AG20443 (cell line): ENCODE measurements at regions not wholly inside any gene's neighbourhood (a gene's known extent, or its start where the extent isn't known, plus 50 kb on each side); places are given as distances from the start of the nearest gene placed in this dataset.
A peak's percentile ranks its signal among the peaks of the same experiment; 100 is the strongest.

Experiments used
- DNase-seq: peaks from one replicate; pipeline ENCODE4 v3.0.0; 2012; ENCODE audit warnings: low spot score, mixed read lengths

GRCh38 chr5:159702826-159703225 is 213.5 kb upstream of the ADRA1B start:
- DNase-seq = no peak

GRCh38 chr5:159704160-159704559 is 212.1 kb upstream of the ADRA1B start:
- peak; percentile 7 for DNase-seq

- DNase-seq = peak; percentile 0
Measured at GRCh38 chr5:159705948-159706347, 210.3 kb upstream of the ADRA1B start.

GRCh38 chr5:159708090-159708489 is 208.2 kb upstream of the ADRA1B start:
- no peak for DNase-seq

GRCh38 chr5:159712672-159713071 is 203.6 kb upstream of the ADRA1B start:
- no peak for DNase-seq

- DNase-seq = no peak
Measured at GRCh38 chr5:159713254-159713653, 203.0 kb upstream of the ADRA1B start.

DNA sequence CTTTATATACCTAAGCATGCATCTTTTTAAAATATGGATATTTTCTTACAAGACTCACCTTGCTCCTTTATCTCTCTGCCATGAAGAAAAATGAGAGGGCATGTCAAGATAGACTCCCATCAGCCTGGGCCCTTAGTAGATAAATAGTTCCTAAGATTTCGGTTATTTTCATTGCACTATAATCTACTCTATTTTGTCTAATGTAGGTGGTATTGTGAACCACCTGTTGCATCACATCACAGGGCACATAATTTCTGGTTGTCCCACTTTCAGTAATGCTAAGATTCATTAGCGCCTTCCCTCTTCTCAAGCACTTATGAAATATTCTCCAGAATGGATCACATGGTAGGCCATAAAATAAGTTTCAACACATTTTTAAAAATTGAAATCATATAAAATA is 202.5 kb upstream of the ADRA1B start:
- DNase-seq = no peak

DNA sequence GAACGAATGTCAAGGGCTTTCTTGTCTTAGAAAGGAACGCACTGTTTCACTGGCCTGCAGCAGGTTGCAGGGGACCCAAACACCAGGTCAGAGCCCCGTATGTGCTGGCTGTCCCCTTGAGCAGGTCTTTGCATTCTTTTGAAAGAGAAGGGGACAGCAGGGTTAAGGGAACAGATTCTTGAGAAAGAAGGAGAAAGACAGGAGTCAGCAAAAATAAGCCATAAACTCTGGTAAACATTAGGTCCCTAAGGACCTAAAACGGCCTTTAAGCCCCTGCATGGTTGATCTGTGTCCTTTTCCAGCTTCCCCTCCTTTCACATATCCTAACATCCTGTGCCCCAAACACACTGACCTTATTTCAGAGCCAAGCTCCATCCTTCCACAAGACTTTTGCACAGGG is 190.8 kb upstream of the ADRA1B start:
- DNase-seq = no peak

DNA sequence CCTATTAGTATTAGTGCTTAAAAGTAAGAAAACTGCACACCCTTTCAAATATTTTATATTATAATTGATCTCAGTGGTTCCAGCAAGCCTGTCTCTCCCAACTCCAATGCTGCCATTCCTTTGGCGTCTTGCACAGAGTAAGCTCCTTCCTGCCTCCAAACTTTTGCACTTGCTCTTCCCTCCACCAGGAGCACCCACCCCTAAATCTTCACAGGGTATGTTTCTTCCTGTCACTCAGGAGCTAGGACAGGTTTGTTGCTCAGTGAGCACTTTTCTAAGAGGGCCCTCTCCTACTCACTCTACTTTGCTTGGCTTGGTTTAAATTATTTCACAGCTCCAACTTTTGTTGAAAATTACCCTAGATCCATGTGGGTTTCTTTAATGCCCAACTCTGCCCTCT is 189.1 kb upstream of the ADRA1B start:
- DNase-seq = no peak

GRCh38 chr5:159730285-159730684 is 186.0 kb upstream of the ADRA1B start:
- no peak for DNase-seq

GRCh38 chr5:159732220-159732619 is 184.1 kb upstream of the ADRA1B start:
- DNase-seq = peak; percentile 58

DNA sequence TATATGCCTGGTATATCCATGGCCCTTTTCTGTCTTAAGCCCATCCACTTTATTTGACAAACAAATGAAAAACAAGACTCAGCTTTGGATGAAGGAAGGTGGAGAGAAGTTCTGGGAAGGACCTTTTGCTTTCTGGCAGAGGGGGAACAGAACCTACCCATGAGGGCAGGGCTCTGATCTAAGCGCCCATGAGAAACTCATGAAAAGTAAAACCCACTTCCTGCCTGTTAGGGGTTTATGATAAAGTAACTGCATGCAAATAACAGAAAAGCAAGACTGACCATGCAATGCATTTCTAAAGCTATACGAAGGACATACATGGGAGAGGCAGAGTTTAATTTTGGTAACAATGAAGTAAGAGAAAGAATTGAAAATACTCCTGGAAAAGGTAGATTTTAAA is 181.9 kb upstream of the ADRA1B start:
- DNase-seq = no peak

GRCh38 chr5:159735036-159735435 is 181.2 kb upstream of the ADRA1B start:
- no peak for DNase-seq

- no peak for DNase-seq
Measured at GRCh38 chr5:159735749-159736660, 180.3 kb upstream of the ADRA1B start.

- no peak for DNase-seq
Measured at GRCh38 chr5:159736844-159737243, 179.4 kb upstream of the ADRA1B start.

DNA sequence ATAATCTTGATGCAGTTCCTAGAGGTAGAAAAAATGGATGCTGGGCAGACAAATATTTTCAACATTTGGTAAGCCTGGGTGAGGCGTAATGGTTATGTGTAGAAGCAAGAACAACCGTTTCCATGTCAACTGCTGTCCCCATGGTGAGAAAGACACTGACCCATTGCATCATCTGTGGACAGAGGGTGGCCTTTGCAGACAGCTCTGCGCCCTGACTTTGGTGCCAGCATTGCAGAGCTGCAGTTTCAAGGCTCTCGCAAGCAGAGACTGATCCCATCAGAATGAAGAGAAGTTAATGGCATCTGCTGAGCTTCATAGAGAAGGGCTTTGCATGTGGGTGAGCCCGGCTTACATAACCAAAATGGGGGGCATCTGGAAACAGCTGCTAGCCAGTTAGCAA is 179.0 kb upstream of the ADRA1B start:
- no peak for DNase-seq

DNA sequence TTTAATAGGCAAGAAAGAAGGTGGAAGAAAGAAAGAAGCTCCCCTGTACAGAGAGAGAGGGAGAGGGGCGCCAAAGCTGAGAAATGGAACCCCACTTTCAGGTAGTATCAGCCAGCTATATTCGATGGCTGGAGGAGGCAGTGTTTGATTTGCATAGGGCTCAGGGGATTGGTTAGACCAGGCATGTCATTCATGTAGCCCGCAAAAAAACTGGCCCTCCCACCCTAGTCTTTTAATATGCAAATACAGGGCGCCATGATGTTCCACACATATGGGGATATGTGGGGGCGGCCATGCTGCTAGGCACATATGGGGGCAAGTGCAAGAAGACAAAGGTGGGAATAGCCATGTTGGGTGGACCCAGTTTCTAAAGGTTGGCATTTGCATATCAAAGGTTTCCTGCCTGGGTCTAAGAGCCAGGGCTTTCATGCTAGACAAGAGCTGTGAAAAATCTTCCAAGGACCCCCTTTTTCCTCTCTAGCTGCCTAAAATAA is 174.4 kb upstream of the ADRA1B start:
- no peak for DNase-seq

GRCh38 chr5:159743234-159743633 is 173.0 kb upstream of the ADRA1B start:
- no peak for DNase-seq

- no peak for DNase-seq
Measured at GRCh38 chr5:159746707-159747106, 169.6 kb upstream of the ADRA1B start.

GRCh38 chr5:159749146-159749545 is 167.1 kb upstream of the ADRA1B start:
- peak; percentile 13 for DNase-seq

DNA sequence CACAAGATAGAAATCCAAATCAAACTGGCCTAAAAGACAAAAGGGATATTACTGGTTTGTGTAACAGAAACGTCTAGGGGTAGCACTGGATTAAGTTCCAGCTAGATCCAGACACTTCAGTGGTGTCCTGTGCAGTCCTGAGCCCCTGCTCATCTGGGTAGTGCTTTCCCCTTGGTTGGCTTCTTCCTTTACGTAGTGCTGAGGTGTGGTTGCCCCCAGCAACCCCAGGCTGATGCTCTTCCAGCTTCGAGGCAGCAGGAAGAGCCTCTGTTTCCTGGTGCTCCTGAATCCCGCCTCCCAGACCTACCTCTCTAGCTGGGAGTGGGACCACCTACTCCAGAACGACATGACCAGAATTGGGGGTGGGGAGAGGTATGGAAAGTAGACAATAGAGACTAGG is 166.1 kb upstream of the ADRA1B start:
- no peak for DNase-seq

- no peak for DNase-seq
Measured at GRCh38 chr5:159751459-159751858, 164.8 kb upstream of the ADRA1B start.

DNA sequence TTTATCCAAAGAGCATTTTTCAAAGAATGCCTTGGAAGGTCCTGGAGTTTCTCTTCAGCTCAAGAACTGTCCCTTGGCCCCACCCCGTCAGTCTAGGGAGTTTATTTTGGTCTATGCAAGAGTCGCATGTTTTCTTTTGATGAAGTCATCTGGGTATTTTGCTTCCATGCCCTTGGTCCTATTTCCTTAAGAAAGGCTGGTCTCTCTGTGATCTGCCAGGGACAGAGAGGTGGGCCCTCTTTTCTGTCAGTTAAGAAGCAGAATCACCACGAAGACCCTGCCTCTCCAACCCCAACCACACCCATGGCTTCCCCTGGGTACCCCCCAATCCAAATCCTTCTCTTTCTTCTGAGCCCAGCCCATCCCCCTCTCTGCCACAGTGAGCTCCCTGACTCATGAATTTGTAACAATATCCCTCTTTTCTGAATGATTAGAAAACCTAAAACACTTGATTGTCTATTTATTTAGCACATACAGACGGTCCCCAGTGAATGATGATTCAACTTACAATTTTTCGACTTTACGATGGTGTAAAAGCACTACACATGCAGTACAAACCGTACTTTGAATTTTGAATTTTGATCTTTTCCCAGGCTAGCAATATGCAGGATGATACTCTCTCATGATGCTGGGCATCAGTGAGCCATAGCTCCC is 163.5 kb upstream of the ADRA1B start:
- no peak for DNase-seq
